Endothelial cell of umbilical vein (primary cell): ENCODE measurements at regions not wholly inside any gene's neighbourhood (a gene's known extent, or its start where the extent isn't known, plus 50 kb on each side); places are given as distances from the start of the nearest gene placed in this dataset.

Source experiments
- BruUV-seq: library from RNA; stranded (reverse); fragments of 400-500 nt; replicated peaks from 2 replicates; lab custom pipeline; 2021; lab: Mats Ljungman, UMichigan
- CTCF ChIA-PET: fragments of 300-600, 350-600 bp; sonication (Branson Sonifier 250); formaldehyde crosslinking; loops from one replicate; lab custom pipeline; 2021; ENCODE audit warnings: antibody characterized with exemption, inconsistent platforms; lab: Charles Lee
- POLR2A ChIA-PET: fragments of 300-600, 350-600 bp; sonication (Branson Sonifier 250); formaldehyde crosslinking; loops from one replicate; lab custom pipeline; 2021; ENCODE audit warnings: antibody characterized with exemption, inconsistent platforms; lab: Charles Lee
- DNase-seq: peaks from one replicate; pipeline ENCODE4 v3.0.0-alpha.2; 2011; ENCODE audit warnings: low read depth, low spot score
- FAIRE-seq: peaks from 2 replicates; lab custom pipeline; 2011; peaks lifted over from hg19 to GRCh38; lab: Jason Lieb, UNC
- H2AFZ ChIP-seq: 2 replicates; pipeline ENCODE4 v1.6.0; 2012; ENCODE audit warnings: low read depth, low read length, control low read depth, inconsistent platforms
- H3K27ac ChIP-seq: 2 replicates; pipeline ENCODE4 v1.5.1; 2011; ENCODE audit warnings: low read depth, mild to moderate bottlenecking, control low read depth, low read length, moderate library complexity; ENCODE audit not compliant: insufficient read depth
- H3K27me3 ChIP-seq, 2 experiments: 2 replicates each; pipeline versions ENCODE4 v1.6.0 to v1.6.1; 2011; ENCODE audit warnings: low read length in 2 of 2, mixed read lengths in 1 of 2; ENCODE audit not compliant: control insufficient read depth in 2 of 2, insufficient read depth in 2 of 2
- H3K36me3 ChIP-seq, 2 experiments: 2 replicates in 1 of 2; 3 replicates in 1 of 2; pipeline ENCODE4 v1.5.1; 2011; ENCODE audit warnings: low read length in 2 of 2, mild to moderate bottlenecking in 1 of 2, moderate library complexity in 1 of 2; ENCODE audit not compliant: control insufficient read depth in 2 of 2, insufficient read depth in 2 of 2; ENCODE audit errors: extremely low read depth in 1 of 2
- H3K4me1 ChIP-seq: 3 replicates; pipeline ENCODE4 v1.5.1; 2011; ENCODE audit warnings: mild to moderate bottlenecking, low read length; ENCODE audit not compliant: control insufficient read depth, insufficient read depth; ENCODE audit errors: extremely low read depth
- H3K4me2 ChIP-seq: 2 replicates; pipeline ENCODE4 v1.6.1; 2011; ENCODE audit warnings: low read length, control low read depth, mixed read lengths; ENCODE audit not compliant: insufficient read depth
- H3K4me3 ChIP-seq, 3 experiments: fragments of 200-600 bp in 1 of 3; sonication (generic), shearing (Covaris generic) in 1 of 3; replicated peaks in 1 of 3; 2 replicates each; pipeline ENCODE4 v1.5.1; 2011 to 2016; ENCODE audit warnings: control low read depth in 3 of 3, low read length in 3 of 3, mild to moderate bottlenecking in 2 of 3, inconsistent platforms in 1 of 3, low read depth in 1 of 3, moderate library complexity in 1 of 3; ENCODE audit not compliant: insufficient read depth in 1 of 3
- H3K79me2 ChIP-seq: 2 replicates; pipeline ENCODE4 v1.6.0; 2012; ENCODE audit warnings: low read length, inconsistent platforms; ENCODE audit not compliant: control insufficient read depth, insufficient read depth
- H3K9ac ChIP-seq: replicated peaks from 2 replicates; pipeline ENCODE3; 2011; ENCODE audit warnings: low read length, control low read depth; ENCODE audit not compliant: insufficient read depth; ENCODE audit errors: extremely low read depth
- H3K9me1 ChIP-seq: replicated peaks from 3 replicates; pipeline ENCODE4 v1.6.0; 2011; ENCODE audit warnings: mild to moderate bottlenecking, low read length; ENCODE audit not compliant: control insufficient read depth, insufficient read depth; ENCODE audit errors: extremely low read depth
- H3K9me3 ChIP-seq: replicated peaks from 2 replicates; pipeline ENCODE4 v1.5.1; 2012; ENCODE audit warnings: low read length, inconsistent platforms; ENCODE audit not compliant: control insufficient read depth, insufficient read depth
- H4K20me1 ChIP-seq: replicated peaks from 2 replicates; pipeline ENCODE3; 2011; ENCODE audit warnings: mild to moderate bottlenecking, low read length; ENCODE audit not compliant: control insufficient read depth, insufficient read depth; ENCODE audit errors: extremely low read depth
- CTCF ChIP-seq, 2 donors: IDR thresholded peaks; 1 replicate in 1 of 2; 2 replicates in 1 of 2; pipeline ENCODE4 v1.5.1; 2011; ENCODE audit warnings: low read length in 2 of 2, mild to moderate bottlenecking in 2 of 2, moderate library complexity in 2 of 2, control low read depth in 1 of 2, inconsistent platforms in 1 of 2, low read depth in 1 of 2; ENCODE audit not compliant: insufficient read depth in 1 of 2; ENCODE audit errors: extremely low read depth in 1 of 2
- EZH2 ChIP-seq: IDR thresholded peaks from 2 replicates; pipeline ENCODE4 v1.6.1; 2012; ENCODE audit warnings: borderline replicate concordance, low read depth, mild to moderate bottlenecking, moderate library complexity, low read length, inconsistent platforms; ENCODE audit not compliant: severe bottlenecking
- FOS ChIP-seq: IDR thresholded peaks from 2 replicates; pipeline ENCODE4 v1.6.1; 2011; ENCODE audit warnings: mild to moderate bottlenecking, low read length, moderate library complexity, borderline replicate concordance; ENCODE audit not compliant: insufficient read depth
- GATA2 ChIP-seq: IDR thresholded peaks from 2 replicates; pipeline ENCODE4 v1.7.0; 2011; ENCODE audit warnings: low read depth, mild to moderate bottlenecking, moderate library complexity, mixed read lengths, low read length; ENCODE audit not compliant: insufficient read length, insufficient read depth
- JUN ChIP-seq: IDR thresholded peaks from 2 replicates; pipeline ENCODE4 v1.6.1; 2011; ENCODE audit warnings: borderline replicate concordance, low read depth; ENCODE audit not compliant: insufficient read length, insufficient read depth
- MAX ChIP-seq: IDR thresholded peaks from 2 replicates; pipeline ENCODE4 v1.6.1; 2011; ENCODE audit not compliant: insufficient read depth, insufficient read length
- MYC ChIP-seq: IDR thresholded peaks from one replicate; pipeline ENCODE4 v1.6.1; 2011; ENCODE audit warnings: mild to moderate bottlenecking, low read depth, low read length
- POLR2A ChIP-seq: IDR thresholded peaks from 2 replicates; pipeline ENCODE4 v1.6.1; 2012; ENCODE audit warnings: low read depth, mild to moderate bottlenecking, control low read depth, low read length
- POLR2AphosphoS5 ChIP-seq: IDR thresholded peaks from 2 replicates; pipeline ENCODE4 v1.6.1; 2012; ENCODE audit warnings: low read depth, mild to moderate bottlenecking, control low read depth, low read length, moderate library complexity; ENCODE audit not compliant: insufficient read depth
- dilution Hi-C: fragments of 300-500 bp; cut with MboI; formaldehyde crosslinking; loops from one replicate; pipeline ENCODE4 v1.15.0; 2019; ENCODE audit warnings: low sequenced_read_pairs; ENCODE audit not compliant: extremely low pct_ligation_motif_present
- intact Hi-C: fragments of 100-400 bp; cut with micrococcal nuclease; formaldehyde crosslinking; loops from one replicate; pipeline ENCODE4 v1.10.0; 2022

GRCh38 chr7:17150018-17150417, 148.4 kb upstream of the AHR start:
- H3K27me3 ChIP-seq: no peaks in the 10 kb centered on the region
- dilution Hi-C loops: no loop called here
- no peaks in the 10 kb centered on the region for H3K9me3 ChIP-seq
- H3K9me1 ChIP-seq: no peaks in the 10 kb centered on the region
- H3K4me1 ChIP-seq: no peaks in the 10 kb centered on the region
- no peak overlapping the region for H2AFZ ChIP-seq
- H3K27ac ChIP-seq: no peak overlapping the region
- no peak overlapping the region for H3K4me3 ChIP-seq
- no peaks in the 10 kb centered on the region for H4K20me1 ChIP-seq
- POLR2A ChIA-PET: no interaction called here
- CTCF ChIA-PET: interaction anchor here (1.2 to 1.6 kb wide), 3 partner anchors 10 to 163 kb away, joined by 3 to 4 read pairs (median 4); no protein-coding TSS in a partner anchor
- H3K79me2 ChIP-seq: no peaks in the 10 kb centered on the region
- BruUV-seq: no TSS peak
- intact Hi-C loops: no loop called here
- FAIRE-seq (no peak), DNase-seq (no peak)
- no peak overlapping the region for H3K9ac ChIP-seq
- TF ChIP-seq POLR2A: no peak
- H3K36me3 ChIP-seq: no peaks in the 10 kb centered on the region
- no peak overlapping the region for H3K4me2 ChIP-seq

DNA sequence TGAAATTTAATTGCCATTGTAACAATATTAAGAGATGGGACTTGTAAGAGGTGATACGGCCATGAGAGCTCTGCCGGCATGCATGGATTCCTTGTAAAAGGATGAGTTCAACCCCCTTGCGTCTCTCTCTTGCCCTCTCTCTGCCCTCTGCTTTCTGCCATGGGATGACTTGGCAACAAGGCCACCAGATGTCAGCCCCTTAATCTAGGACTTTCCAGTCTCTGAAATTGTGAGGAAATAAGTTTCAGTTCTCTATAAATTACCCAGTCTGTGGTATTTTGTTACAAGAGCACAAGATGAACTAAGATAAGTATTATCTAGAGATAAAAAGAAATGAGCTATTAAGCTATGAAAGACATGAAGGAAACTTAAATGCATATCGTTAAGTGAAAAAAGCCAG, 145.7 kb upstream of the AHR start:
- Histone ChIP-seq H3K9me3 (no peaks in the 10 kb centered on the region), H2AFZ (no peak overlapping the region), H3K27me3 (no peaks in the 10 kb centered on the region), H3K36me3 (no peaks in the 10 kb centered on the region), H3K79me2 (no peaks in the 10 kb centered on the region), H3K4me1 (no peaks in the 10 kb centered on the region), H3K4me3 (no peak overlapping the region), H3K9me1 (no peaks in the 10 kb centered on the region), H3K27ac (no peak overlapping the region), H4K20me1 (no peaks in the 10 kb centered on the region), H3K9ac (no peak overlapping the region), H3K4me2 (no peak overlapping the region)
- TF ChIP-seq POLR2AphosphoS5 (no peak), EZH2 (no peak), MYC (no peak), MAX (no peak), POLR2A (no peak), JUN (no peak), FOS (no peak), CTCF (IDR thresholded peaks at IDR 0.05; ENCODE audit: extremely low read depth in 1 of 2, insufficient read depth in 1 of 2, low read depth in 1 of 2, low read length in 2 of 2) (no peak), GATA2 (no peak)
- BruUV-seq: no TSS peak
- dilution Hi-C loops: no loop called here
- no peak for DNase-seq
- intact Hi-C loops: no loop called here
- ChIA-PET CTCF (no interaction called here), POLR2A (no interaction called here)
- FAIRE-seq: no peak
